Fibroblast of mammary gland (primary cell): ENCODE measurements at regions not wholly inside any gene's neighbourhood (a gene's known extent, or its start where the extent isn't known, plus 50 kb on each side); places are given as distances from the start of the nearest gene placed in this dataset.

Experiments
- DNase-seq: peaks from one replicate; pipeline ENCODE4 v3.0.0-alpha.2; 2010; ENCODE audit warnings: low read depth
- H3K4me3 ChIP-seq: 2 replicates; pipeline ENCODE4 v1.5.1; 2011; ENCODE audit warnings: low read depth, mild to moderate bottlenecking, low read length, moderate library complexity; ENCODE audit not compliant: control insufficient read depth
- CTCF ChIP-seq: conservative IDR thresholded peaks from 2 replicates; pipeline ENCODE4 v1.5.1; 2011; ENCODE audit warnings: low read depth, low read length, inconsistent platforms; ENCODE audit not compliant: control insufficient read depth, insufficient read depth

GRCh38 chr10:58942724-58943123 is 233.7 kb upstream of the PHYHIPL start:
- no peak for DNase-seq
- no peak for TF ChIP-seq CTCF

GRCh38 chr10:58943256-58943890 is 233.1 kb upstream of the PHYHIPL start:
- H3K4me3 ChIP-seq = no peak overlapping the region
- TF ChIP-seq CTCF = no peak
- peak; percentile 80 for DNase-seq

More at GRCh38 chr10:58942724-58943123, 233.7 kb upstream of the PHYHIPL start:
- no peak overlapping the region for H3K4me3 ChIP-seq

- no peak overlapping the region for H3K4me3 ChIP-seq
- TF ChIP-seq CTCF = no peak
- DNase-seq = no peak
Observed at GRCh38 chr10:58943960-58944359, 232.5 kb upstream of the PHYHIPL start.

GRCh38 chr10:58948303-58948702 is 228.1 kb upstream of the PHYHIPL start:
- DNase-seq = no peak
- TF ChIP-seq CTCF = no peak
- H3K4me3 ChIP-seq = no peak overlapping the region

- peak; percentile 69 for DNase-seq
- no peak overlapping the region for H3K4me3 ChIP-seq
- no peak for TF ChIP-seq CTCF
Observed at GRCh38 chr10:58950618-58951017, 225.8 kb upstream of the PHYHIPL start.

GRCh38 chr10:58951087-58951486 is 225.4 kb upstream of the PHYHIPL start:
- no peak overlapping the region for H3K4me3 ChIP-seq
- no peak for TF ChIP-seq CTCF
- DNase-seq = no peak

- H3K4me3 ChIP-seq = no peak overlapping the region
- TF ChIP-seq CTCF = no peak
- peak; percentile 73 for DNase-seq
Observed at GRCh38 chr10:58951746-58952145, 224.7 kb upstream of the PHYHIPL start.
